ENCODE measurements at regions not wholly inside any gene's neighbourhood (a gene's known extent, or its start where the extent isn't known, plus 50 kb on each side); places are given as distances from the start of the nearest gene placed in this dataset.

DNA sequence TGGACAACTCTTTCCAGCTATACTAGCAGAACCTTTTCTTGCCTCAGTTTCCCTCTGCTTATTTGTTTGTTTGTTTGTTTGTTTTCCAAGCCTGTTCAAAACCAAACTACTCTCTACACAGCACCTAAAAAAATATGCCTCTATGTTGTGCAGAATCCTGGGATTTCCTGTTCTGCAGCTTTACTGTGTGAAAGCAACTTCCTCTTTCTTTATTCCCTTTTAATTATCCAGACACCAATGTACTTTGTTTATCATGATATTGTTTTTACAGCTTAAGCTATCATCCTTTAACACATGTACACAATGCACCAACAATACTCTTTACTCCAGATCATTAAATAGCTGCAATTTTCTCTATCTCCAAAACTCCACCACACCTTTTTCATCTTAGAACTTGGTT lies 259.5 kb downstream of the EPHA4 start:
- no peak for TF ChIP-seq POLR2A (IDR thresholded peaks at IDR 0.05)
- no peak for TF ChIP-seq POLR2AphosphoS5 (IDR thresholded peaks at IDR 0.05; ENCODE audit: insufficient read depth in 1 of 2, low read depth in 1 of 2)
- TF ChIP-seq, protein P1, sequence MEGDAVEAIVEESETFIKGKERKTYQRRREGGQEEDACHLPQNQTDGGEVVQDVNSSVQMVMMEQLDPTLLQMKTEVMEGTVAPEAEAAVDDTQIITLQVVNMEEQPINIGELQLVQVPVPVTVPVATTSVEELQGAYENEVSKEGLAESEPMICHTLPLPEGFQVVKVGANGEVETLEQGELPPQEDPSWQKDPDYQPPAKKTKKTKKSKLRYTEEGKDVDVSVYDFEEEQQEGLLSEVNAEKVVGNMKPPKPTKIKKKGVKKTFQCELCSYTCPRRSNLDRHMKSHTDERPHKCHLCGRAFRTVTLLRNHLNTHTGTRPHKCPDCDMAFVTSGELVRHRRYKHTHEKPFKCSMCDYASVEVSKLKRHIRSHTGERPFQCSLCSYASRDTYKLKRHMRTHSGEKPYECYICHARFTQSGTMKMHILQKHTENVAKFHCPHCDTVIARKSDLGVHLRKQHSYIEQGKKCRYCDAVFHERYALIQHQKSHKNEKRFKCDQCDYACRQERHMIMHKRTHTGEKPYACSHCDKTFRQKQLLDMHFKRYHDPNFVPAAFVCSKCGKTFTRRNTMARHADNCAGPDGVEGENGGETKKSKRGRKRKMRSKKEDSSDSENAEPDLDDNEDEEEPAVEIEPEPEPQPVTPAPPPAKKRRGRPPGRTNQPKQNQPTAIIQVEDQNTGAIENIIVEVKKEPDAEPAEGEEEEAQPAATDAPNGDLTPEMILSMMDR (IDR thresholded peaks at IDR 0.05) = no peak
- Histone ChIP-seq H3K27me3 (no peaks in the 10 kb centered on the region), H3K9me3 (no peaks in the 10 kb centered on the region), H3K27ac (no peak overlapping the region), H3K4me3 (no peak overlapping the region), H3K36me3 (no peaks in the 10 kb centered on the region), H3K4me1 (no peaks in the 10 kb centered on the region)
- DNase-seq (ENCODE audit: extremely low spot score in 2 of 2) = no peak
- intact Hi-C loops (cut with DNase I) = no loop called here

- intact Hi-C loops (cut with DNase I) = no loop called here
- Histone ChIP-seq H3K4me3 (no peak overlapping the region), H3K4me1 (no peaks in the 10 kb centered on the region), H3K27me3 (no peaks in the 10 kb centered on the region), H3K27ac (no peak overlapping the region), H3K9me3 (no peaks in the 10 kb centered on the region), H3K36me3 (no peaks in the 10 kb centered on the region)
- DNase-seq (ENCODE audit: extremely low spot score in 2 of 2) = no peak
- no peak for TF ChIP-seq POLR2A (IDR thresholded peaks at IDR 0.05)
- no peak for TF ChIP-seq POLR2AphosphoS5 (IDR thresholded peaks at IDR 0.05; ENCODE audit: insufficient read depth in 1 of 2, low read depth in 1 of 2)
- TF ChIP-seq, protein P1 (IDR thresholded peaks at IDR 0.05) = no peak
Measured at GRCh38 chr2:221314786-221315185, 257.3 kb downstream of the EPHA4 start.

GRCh38 chr2:221318376-221319130 lies 253.6 kb downstream of the EPHA4 start:
- no peak for DNase-seq (ENCODE audit: extremely low spot score in 2 of 2)
- intact Hi-C loops (cut with DNase I) = no loop called here
- Histone ChIP-seq H3K9me3 (no peaks in the 10 kb centered on the region), H3K4me3 (no peak overlapping the region), H3K4me1 (no peaks in the 10 kb centered on the region), H3K27ac (no peak overlapping the region), H3K36me3 (no peaks in the 10 kb centered on the region), H3K27me3 (no peaks in the 10 kb centered on the region)
- TF ChIP-seq POLR2A (IDR thresholded peaks at IDR 0.05) (no peak), POLR2AphosphoS5 (IDR thresholded peaks at IDR 0.05; ENCODE audit: insufficient read depth in 1 of 2, low read depth in 1 of 2) (no peak)
- TF ChIP-seq, protein P1 (IDR thresholded peaks at IDR 0.05) = no peak

- H3K36me3 ChIP-seq = no peaks in the 10 kb centered on the region
- no peaks in the 10 kb centered on the region for H3K9me3 ChIP-seq
- TF ChIP-seq POLR2A (IDR thresholded peaks at IDR 0.05) = no peak
- H3K4me3 ChIP-seq = no peak overlapping the region
- DNase-seq (ENCODE audit: extremely low spot score in 2 of 2) = no peak
- intact Hi-C loops (cut with DNase I) = no loop called here
- no peaks in the 10 kb centered on the region for H3K27me3 ChIP-seq
- no peak overlapping the region for H3K27ac ChIP-seq
- no peaks in the 10 kb centered on the region for H3K4me1 ChIP-seq
Measured at GRCh38 chr2:221322741-221323140, 249.4 kb downstream of the EPHA4 start.

DNA sequence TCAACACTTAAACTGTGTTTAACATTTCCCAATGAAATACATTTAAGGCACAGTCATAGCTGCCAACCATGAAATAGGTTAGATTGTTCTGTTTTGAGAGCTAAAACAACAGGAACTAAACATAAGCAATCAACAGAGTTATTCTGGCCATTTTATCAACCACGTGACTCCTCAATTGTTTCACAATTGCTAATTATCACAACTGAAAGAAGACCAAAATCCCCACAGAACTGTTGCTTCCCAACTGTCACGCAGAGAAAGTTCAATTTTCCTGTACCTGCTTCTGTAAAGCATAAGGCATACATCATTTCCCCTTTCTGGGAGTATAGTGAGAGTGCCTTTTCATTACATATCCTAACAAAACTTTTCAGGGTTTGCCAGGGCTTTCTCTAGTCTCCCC lies 248.6 kb downstream of the EPHA4 start:
- intact Hi-C loops (cut with DNase I) = no loop called here
- Histone ChIP-seq H3K36me3 (no peaks in the 10 kb centered on the region), H3K27ac (no peak overlapping the region), H3K27me3 (no peaks in the 10 kb centered on the region), H3K4me1 (no peaks in the 10 kb centered on the region), H3K9me3 (no peaks in the 10 kb centered on the region), H3K4me3 (no peak overlapping the region)
- no peak for TF ChIP-seq POLR2A (IDR thresholded peaks at IDR 0.05)
- no peak for TF ChIP-seq POLR2AphosphoS5 (IDR thresholded peaks at IDR 0.05; ENCODE audit: insufficient read depth in 1 of 2, low read depth in 1 of 2)
- TF ChIP-seq, protein P1 (IDR thresholded peaks at IDR 0.05) = no peak
- no peak for DNase-seq (ENCODE audit: extremely low spot score in 2 of 2)
